B cell (primary cell): ENCODE measurements at regions not wholly inside any gene's neighbourhood (a gene's known extent, or its start where the extent isn't known, plus 50 kb on each side); places are given as distances from the start of the nearest gene placed in this dataset.

Source experiments
- ATAC-seq: fragments of 200-7000 bp; cut with Tn5 transposase; one replicate; pipeline ENCODE4 v1.10.0; 2021; ENCODE audit warnings: low read depth, mild to moderate bottlenecking, moderate number of reproducible peaks, moderate library complexity
- CTCF ChIA-PET: fragments of 350-600 bp; sonication (Branson Sonifier 250); formaldehyde crosslinking; loops from one replicate; lab custom pipeline; 2021; ENCODE audit warnings: antibody characterized with exemption, inconsistent platforms; lab: Charles Lee
- POLR2A ChIA-PET: fragments of 350-600 bp; sonication (Branson Sonifier 250); formaldehyde crosslinking; loops from one replicate; lab custom pipeline; 2021; ENCODE audit warnings: antibody characterized with exemption; lab: Charles Lee
- DNase-seq: peaks from one replicate; pipeline ENCODE4 v3.0.0; 2013
- H2AFZ ChIP-seq: 2 replicates; pipeline ENCODE4 v1.6.1; 2012; ENCODE audit warnings: mild to moderate bottlenecking, low read depth, low read length; ENCODE audit not compliant: insufficient read depth, poor library complexity, severe bottlenecking
- H3K27ac ChIP-seq, 2 donors: 1 replicate in 1 of 2; 2 replicates in 1 of 2; pipeline ENCODE4 v1.5.1; 2012 to 2013; ENCODE audit warnings: low read length in 2 of 2, mild to moderate bottlenecking in 2 of 2, moderate library complexity in 1 of 2
- H3K27me3 ChIP-seq, 4 experiments: fragments of 200-600 bp in 1 of 4; sonication (generic) in 1 of 4; replicated peaks in 1 of 4; 1 replicate in 2 of 4; 2 replicates in 2 of 4; pipeline versions ENCODE4 v1.6.1 to v1.7.0; 2013 to 2016; ENCODE audit warnings: low read length in 3 of 4, mild to moderate bottlenecking in 2 of 4, mixed read lengths in 1 of 4, moderate library complexity in 1 of 4; ENCODE audit not compliant: insufficient read depth in 4 of 4, control insufficient read depth in 3 of 4; ENCODE audit errors: control extremely low read depth in 1 of 4
- H3K36me3 ChIP-seq, 2 experiments: replicated peaks in 1 of 2; 1 replicate in 1 of 2; 2 replicates in 1 of 2; pipeline versions ENCODE4 v1.6.1 to v1.7.1; 2013; ENCODE audit warnings: low read length in 1 of 2; ENCODE audit not compliant: insufficient read depth in 2 of 2, control insufficient read depth in 1 of 2; ENCODE audit errors: control extremely low read depth in 1 of 2, extremely low read depth in 1 of 2
- H3K4me1 ChIP-seq, 2 donors: fragments of 200-600 bp in 1 of 2; sonication (generic) in 1 of 2; 1 replicate in 1 of 2; 2 replicates in 1 of 2; pipeline versions ENCODE4 v1.5.1 to v1.6.1; 2013 to 2017; ENCODE audit warnings: low read length in 2 of 2; ENCODE audit not compliant: control insufficient read depth in 2 of 2, insufficient read depth in 2 of 2
- H3K4me2 ChIP-seq: replicated peaks from 2 replicates; pipeline ENCODE3; 2012; ENCODE audit warnings: mild to moderate bottlenecking, low read depth, low read length; ENCODE audit not compliant: poor library complexity, severe bottlenecking
- H3K4me3 ChIP-seq, 5 experiments: fragments of 200-600 bp in 1 of 5; sonication (generic) in 1 of 5; 1 replicate in 3 of 5; 2 replicates in 2 of 5; pipeline versions ENCODE4 v1.5.1 to v1.7.0; 2011 to 2016; ENCODE audit warnings: low read length in 4 of 5, mild to moderate bottlenecking in 4 of 5, low read depth in 2 of 5, control low read depth in 1 of 5, moderate library complexity in 1 of 5; ENCODE audit not compliant: insufficient read depth in 1 of 5; ENCODE audit errors: control extremely low read depth in 1 of 5, extremely low read depth in 1 of 5
- H3K79me2 ChIP-seq: fragments of 200-600 bp; sonication (generic); one replicate; pipeline ENCODE4 v1.6.0; 2016; ENCODE audit warnings: low read length; ENCODE audit not compliant: control insufficient read depth, insufficient read depth
- H3K9ac ChIP-seq: fragments of 200-600 bp; sonication (generic); 2 replicates; pipeline ENCODE4 v1.6.1; 2017; ENCODE audit warnings: mild to moderate bottlenecking, low read length, moderate library complexity
- H3K9me3 ChIP-seq, 3 donors: one replicate each; pipeline versions ENCODE4 v1.6.1 to v1.7.1; 2013; ENCODE audit warnings: low read length in 2 of 3; ENCODE audit not compliant: control insufficient read depth in 2 of 3, insufficient read depth in 1 of 3; ENCODE audit errors: control extremely low read depth in 1 of 3
- H4K20me1 ChIP-seq: 2 replicates; pipeline ENCODE4 v1.6.0; 2012; ENCODE audit warnings: mild to moderate bottlenecking, low read length; ENCODE audit not compliant: insufficient read depth, control insufficient read depth, poor library complexity, severe bottlenecking
- H3K27ac Mint-ChIP-seq: one replicate; pipeline ENCODE4 v1.8.0; 2021; ENCODE audit warnings: mixed read lengths
- H3K27me3 Mint-ChIP-seq: one replicate; pipeline ENCODE4 v1.8.0; 2021; ENCODE audit warnings: mixed read lengths
- H3K4me1 Mint-ChIP-seq: one replicate; pipeline ENCODE4 v1.8.0; 2021; ENCODE audit warnings: mixed read lengths
- H3K4me3 Mint-ChIP-seq: one replicate; pipeline ENCODE4 v1.8.0; 2021; ENCODE audit warnings: mixed read lengths
- H3K9me3 Mint-ChIP-seq: one replicate; pipeline ENCODE4 v1.8.0; 2022; ENCODE audit warnings: mixed read lengths; ENCODE audit not compliant: insufficient read depth
- CTCF ChIP-seq: fragments of 200-600 bp; IDR thresholded peaks from one replicate; pipeline ENCODE4 v1.8.0; 2022; ENCODE audit warnings: antibody characterized with exemption, mild to moderate bottlenecking
- EZH2 ChIP-seq: IDR thresholded peaks from 2 replicates; pipeline ENCODE4 v1.6.1; 2012; ENCODE audit warnings: borderline replicate concordance, low read depth, mild to moderate bottlenecking, moderate library complexity, low read length; ENCODE audit not compliant: insufficient read depth, poor library complexity, severe bottlenecking
- WGBS: methylation state at CpG from one replicate; pipeline ENCODE4 v1.1.5; 2013; ENCODE audit warnings: missing lambda C conversion rate; ENCODE audit not compliant: insufficient coverage; 5-methylcytosine and 5-hydroxymethylcytosine counted together
- intact Hi-C: fragments of 100-400 bp; cut with micrococcal nuclease; formaldehyde crosslinking; loops from one replicate; pipeline ENCODE4 v1.10.0; 2022

GRCh38 chr2:128772671-128773070 lies 454.0 kb upstream of the HS6ST1 start:
- Histone ChIP-seq H3K4me2 (no peak overlapping the region), H2AFZ (no peak overlapping the region), H3K4me3 (no peak overlapping the region), H3K27me3 (no peaks in the 10 kb centered on the region), H3K27ac (no peak overlapping the region), H3K79me2 (no peaks in the 10 kb centered on the region), H4K20me1 (no peaks in the 10 kb centered on the region), H3K9me3 (no peaks in the 10 kb centered on the region), H3K36me3 (no peaks in the 10 kb centered on the region), H3K4me1 (no peaks in the 10 kb centered on the region), H3K9ac (no peak overlapping the region)
- WGBS = 77% methylated on average over 4 of the region's 4 CpGs
- DNase-seq (no peak), ATAC-seq (no peak)
- CTCF ChIA-PET = no interaction called here
- Mint-ChIP-seq H3K4me1 (peaks cover 3% of the 10 kb centered on the region), H3K4me3 (no peak overlapping the region), H3K27ac (no peak overlapping the region), H3K9me3 (no peaks in the 10 kb centered on the region), H3K27me3 (peaks cover 4% of the 10 kb centered on the region)
- POLR2A ChIA-PET = no interaction called here
- intact Hi-C loops = no loop called here
- TF ChIP-seq CTCF (no peak), EZH2 (no peak)

GRCh38 chr2:128773641-128774319 lies 455.1 kb upstream of the HS6ST1 start:
- Histone ChIP-seq H3K27me3 (no peaks in the 10 kb centered on the region), H2AFZ (no peak overlapping the region), H3K4me1 (no peaks in the 10 kb centered on the region), H3K9me3 (no peaks in the 10 kb centered on the region), H3K79me2 (no peaks in the 10 kb centered on the region), H3K4me2 (no peak overlapping the region), H3K9ac (no peak overlapping the region), H3K27ac (no peak overlapping the region), H3K4me3 (no peak overlapping the region), H3K36me3 (no peaks in the 10 kb centered on the region), H4K20me1 (no peaks in the 10 kb centered on the region)
- WGBS = 93% methylated on average over 13 of the region's 16 CpGs
- Mint-ChIP-seq H3K4me3 (no peak overlapping the region), H3K27ac (no peak overlapping the region), H3K4me1 (peaks cover 3% of the 10 kb centered on the region), H3K9me3 (no peaks in the 10 kb centered on the region), H3K27me3 (no peaks in the 10 kb centered on the region)
- TF ChIP-seq EZH2 = no peak
- TF ChIP-seq CTCF = no peak
- DNase-seq (no peak), ATAC-seq (no peak)
- ChIA-PET POLR2A (no interaction called here), CTCF (interaction anchor here (0.6 kb wide), 1 partner anchor 19 kb away, joined by 4 read pairs; no protein-coding TSS in a partner anchor)
- intact Hi-C loops = no loop called here
